NOMO-1 treated with dmso at 0.1 percent for 144 hours (cell line): ENCODE measurements at regions not wholly inside any gene's neighbourhood (a gene's known extent, or its start where the extent isn't known, plus 50 kb on each side); places are given as distances from the start of the nearest gene placed in this dataset.
A peak's percentile ranks its signal among the peaks of the same experiment; 100 is the strongest.

Experiments used
- DNase-seq: peaks from one replicate; lab custom pipeline; 2025; ENCODE audit not compliant: unreplicated experiment; lab: John Stamatoyannopoulos, UW

DNA sequence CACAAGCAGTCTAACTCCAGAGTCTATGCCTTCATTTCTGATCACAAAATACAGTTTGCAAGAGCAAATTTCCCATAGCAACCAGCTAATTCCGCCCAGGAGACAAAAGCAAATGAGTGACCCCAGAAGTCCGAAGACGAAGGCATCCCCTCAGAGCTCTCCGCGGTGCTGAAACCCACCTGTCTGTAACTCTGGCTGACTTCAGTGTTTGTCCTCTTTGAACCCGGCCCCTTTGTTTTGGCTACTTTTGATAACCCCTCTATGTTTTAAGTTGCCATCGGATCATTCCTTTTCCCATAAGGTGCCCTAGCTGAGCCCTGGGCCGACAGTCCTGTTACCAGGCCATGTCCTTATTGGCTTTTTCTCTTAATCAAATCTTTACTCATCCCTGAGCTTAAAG lies 515.8 kb downstream of the PTPRU start:
- DNase-seq, result no peak

DNA sequence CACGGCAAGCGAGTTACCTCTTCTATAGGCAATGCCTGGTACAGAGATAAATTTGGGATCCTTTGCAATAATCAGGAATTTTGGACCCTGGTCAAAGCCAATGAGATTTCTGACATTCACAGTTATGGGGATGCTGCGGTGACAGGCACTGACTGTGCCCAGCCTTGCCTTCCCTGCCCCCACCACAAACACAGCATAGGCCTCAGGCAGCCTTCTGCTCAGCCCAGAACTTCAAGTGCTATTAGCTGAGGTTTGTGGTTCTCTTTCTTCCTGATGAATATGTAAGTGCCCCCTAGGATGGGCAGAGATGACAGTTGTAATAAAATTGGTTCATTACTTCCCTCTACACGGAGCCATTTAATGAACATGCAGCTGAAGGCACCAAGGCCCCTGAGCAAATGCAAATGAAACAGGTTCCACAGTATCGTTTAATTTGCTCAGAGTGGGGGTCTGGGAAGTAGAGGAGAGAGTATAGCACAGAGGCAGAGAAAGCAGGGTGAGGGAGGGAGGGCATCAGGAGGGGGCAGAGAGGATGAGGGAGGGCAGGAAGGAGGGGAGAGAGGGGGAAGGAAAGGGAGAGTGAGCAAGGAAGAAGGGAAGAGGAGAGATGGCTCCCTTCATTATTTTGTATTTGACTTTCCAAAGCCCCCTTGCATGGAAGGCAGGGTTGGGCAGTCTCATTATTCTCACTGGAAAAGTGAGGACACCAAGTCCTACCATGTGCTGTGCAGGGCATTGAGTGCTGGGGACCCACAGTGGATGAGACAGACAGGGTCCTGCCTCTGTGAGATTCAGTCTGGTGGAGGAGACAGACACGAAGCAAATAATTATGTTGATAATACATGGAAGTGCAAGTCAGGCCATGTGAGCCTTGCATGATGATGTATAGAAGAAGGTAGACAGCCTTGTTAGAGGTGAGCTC lies 513.0 kb downstream of the PTPRU start:
- peak; percentile 11 for DNase-seq

DNA sequence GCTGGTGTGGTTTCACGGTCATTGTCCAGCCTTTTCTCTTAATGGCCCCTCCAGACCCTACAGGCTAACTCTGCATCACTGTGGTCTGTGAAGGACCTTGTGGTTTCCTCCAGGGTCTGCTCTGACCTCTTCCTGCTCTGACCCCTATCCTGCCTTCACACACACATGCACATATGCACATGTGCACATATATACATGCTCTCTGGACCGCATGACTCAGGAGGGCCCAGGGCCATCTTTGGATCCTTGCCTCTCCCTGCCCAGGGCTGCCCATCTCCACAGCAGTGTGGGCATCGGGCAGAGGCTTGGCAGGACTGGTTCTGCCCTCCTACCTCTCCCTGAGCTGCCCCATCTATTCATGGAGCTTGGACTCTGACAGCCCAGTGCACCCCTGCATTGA lies 510.9 kb downstream of the PTPRU start:
- no peak for DNase-seq

DNA sequence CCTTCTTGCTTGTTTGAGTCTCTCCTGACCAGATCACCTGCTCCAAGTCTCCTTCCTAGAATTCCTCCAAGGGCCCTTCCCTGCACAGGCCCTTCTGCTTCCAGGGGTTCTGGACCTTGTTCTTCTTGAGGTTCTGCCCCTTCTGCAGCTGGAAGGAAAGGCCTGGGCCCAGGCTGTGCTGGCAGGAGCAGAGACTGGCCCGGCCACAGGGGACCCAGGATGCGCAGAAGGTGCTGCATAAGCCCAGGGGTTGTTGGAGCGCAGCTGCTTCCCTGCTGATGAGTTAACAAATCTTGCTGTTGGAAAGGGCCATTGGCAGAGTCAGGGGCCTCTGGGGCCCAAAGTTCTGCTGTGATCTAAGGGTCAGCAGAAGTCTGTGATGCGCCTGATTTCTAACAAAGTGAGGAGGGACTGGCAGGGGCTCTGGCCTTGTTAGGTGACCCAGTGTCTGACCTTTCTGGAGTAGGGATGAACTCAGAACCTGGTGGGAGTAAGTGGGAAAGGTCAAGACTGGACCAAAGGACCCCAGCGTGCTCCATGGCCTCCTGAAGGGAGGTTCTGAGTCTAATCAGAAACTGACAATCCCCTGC lies 509.8 kb downstream of the PTPRU start:
- DNase-seq, result no peak

DNA sequence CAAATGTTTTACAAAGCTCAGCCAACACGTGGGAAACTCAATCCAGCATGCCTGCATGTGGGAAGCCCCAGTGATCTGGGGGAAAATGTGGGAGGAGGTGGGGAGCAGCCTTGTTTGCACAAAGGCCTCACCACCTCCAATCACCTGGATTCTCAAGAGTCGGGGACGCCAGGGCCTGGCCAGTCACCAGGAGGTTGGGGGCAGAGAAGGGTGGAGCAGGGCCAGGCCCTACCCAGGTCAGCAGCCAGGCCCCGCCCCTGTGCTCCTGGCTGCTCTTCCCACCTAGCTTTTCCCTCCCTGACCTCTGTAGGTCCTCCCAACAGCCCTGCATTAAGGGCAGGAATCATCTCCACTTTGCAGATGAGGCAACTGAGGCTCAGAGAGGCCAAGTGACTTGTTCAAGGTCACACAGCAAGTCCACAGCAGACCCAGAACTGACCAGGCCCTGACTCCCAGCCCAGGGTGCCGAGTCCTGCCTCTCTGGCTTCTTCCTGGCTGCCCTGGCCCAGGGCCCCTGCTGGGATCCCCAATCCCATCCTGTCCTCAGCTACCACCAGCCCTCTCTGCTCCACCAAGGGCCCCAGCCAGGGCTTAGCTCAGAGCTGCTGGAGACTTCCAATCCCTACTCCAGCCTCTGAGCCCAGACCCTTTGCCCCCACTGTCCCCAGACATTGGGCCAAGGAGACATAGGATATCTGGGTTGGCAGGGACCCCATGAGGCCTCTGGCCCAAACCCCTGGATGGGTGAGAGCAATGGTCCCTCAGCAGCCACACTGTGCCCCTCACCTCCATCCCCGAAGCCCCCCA lies 508.6 kb downstream of the PTPRU start:
- DNase-seq, result no peak

DNA sequence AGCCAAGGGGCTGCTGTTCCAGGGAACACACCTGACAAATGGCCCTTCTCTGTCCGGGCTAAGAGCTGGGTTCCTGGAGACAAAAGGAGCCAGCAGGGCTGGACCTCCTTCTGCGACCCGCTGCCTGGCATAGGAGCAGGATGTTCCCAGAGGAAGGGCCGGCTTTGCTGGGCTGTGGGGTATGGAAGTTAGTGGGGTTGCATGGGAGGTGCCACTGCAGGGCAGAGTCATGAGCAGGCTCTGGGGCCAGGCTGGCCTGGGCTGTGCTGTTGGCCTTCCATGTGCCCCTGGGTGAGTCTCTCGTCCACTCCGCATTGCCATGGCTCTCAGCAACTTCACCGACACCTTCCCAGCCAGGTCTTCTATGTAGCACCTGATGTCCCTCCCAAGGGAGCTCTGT lies 507.6 kb downstream of the PTPRU start:
- no peak for DNase-seq

DNA sequence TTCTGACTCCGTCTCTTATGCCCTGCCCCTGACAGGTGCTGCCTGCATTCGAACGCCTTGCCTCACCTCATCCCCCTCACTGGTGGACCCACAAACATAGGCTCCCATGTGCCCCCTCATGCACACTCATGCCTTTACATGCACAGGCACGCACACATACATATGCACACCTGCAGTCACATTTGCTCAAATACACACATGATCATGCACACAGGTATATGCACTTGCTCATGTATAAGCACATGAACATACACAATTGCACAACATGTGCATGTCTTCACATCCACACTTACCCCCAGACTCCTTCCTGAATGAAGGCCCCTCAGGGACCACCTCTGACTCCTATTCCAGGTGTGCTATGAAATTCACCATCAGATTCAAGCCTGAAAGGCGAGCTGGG lies 506.9 kb downstream of the PTPRU start:
- DNase-seq, result no peak

DNA sequence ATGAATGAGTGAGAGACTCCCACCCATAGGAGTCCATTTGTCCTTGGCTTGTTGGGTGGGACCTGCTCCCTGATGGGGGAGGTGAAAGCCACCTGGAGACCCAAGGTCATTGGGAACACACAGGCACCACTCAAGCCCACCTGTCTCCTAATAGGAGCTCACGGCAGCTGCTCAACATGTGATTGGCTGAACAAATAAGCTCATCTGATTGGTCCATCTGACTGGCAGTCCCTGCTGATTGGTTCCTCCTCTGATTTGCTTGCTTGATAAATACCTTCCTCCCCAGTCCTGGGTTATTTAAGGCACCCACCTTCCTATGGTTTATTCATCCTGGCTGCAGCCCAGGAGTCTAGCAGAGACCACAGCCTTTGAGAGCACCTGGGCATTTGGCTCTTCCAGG lies 502.9 kb downstream of the PTPRU start:
- no peak for DNase-seq

DNA sequence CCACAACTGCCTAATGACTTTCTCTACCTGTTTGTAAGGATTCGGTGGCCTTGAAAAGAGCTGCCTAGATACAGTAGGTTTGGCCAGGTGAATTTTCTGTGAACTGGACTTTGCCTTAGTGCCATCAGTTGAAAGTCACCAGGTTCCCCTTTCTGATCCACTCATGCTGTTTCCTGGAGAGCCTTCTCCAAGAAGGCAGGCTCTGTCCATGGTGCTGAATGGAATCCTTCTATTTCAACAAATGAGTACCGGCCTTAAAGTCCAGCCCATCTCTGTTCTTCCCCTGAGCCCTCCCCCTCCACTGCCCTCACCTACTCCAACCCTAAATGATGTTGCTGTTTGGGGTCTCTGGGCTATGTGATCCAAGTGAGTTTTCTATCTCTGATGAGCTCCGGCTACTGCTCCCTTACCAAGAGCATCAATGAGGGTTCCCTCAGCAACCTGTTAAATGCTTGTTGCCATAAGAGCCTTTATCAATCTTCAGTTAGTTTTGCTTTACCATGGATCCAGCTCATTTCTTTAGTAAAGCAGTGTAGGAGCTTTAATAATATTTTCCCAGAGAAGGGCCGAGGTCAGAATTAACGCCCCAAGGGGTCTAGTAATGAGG lies 500.4 kb downstream of the PTPRU start:
- DNase-seq, result peak; percentile 24

DNA sequence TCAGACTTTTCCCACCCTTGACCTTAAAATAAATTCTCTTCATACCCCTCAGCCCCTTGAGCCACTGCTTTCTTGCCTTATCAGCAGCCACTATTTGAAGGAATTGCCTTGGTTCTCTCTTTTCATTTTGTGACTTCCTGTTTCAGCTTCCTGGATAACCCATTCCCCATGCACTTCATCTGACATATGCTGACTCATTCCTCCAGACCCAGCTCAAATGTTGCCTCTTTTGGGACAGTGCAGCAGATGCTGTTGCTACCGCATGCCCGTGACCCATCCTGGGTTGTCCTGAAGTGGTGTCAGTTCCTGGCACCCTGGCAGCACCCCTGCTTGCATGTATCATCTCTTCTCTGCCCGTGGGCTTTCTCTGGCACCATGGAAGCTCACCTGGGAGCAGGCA lies 496.1 kb downstream of the PTPRU start:
- no peak for DNase-seq

DNA sequence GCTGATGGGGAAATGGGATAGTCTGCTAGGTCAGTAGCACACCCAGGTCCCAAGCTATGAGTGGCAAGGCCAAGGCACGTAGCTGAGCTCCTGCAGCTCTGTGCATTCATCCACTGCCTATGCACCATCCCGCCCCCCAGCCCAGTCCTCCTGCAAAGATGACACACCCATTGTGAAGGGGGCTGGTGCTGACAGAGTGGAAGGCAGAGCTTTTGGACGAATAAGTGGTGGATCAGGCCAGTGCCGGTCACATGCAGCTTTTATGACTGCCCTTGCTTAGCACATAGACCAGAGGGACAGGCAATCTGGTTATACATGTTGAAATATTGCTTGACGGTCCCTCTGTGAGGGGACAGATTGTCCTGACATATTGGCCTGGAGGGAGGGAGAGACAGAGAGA lies 494.3 kb downstream of the PTPRU start:
- no peak for DNase-seq

DNA sequence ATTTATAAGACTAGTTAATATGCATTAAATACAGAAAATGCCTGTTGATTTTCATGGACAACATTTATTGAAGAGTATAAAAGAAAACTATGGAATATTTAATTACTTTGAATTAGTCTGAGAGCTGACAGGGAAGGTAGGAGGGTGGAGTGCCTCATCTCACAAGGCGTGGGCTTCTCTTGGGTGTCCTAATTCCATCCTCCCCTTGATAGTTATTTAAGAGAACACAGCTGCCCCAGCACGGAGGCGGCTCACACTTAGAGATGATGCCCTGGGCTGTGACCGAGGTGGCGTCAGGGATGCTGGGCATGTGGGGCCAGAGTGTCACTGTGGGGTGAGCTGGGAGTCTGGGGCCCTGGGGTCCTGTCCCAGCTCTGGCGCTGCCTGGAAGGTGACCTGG lies 493.0 kb downstream of the PTPRU start:
- no peak for DNase-seq

DNA sequence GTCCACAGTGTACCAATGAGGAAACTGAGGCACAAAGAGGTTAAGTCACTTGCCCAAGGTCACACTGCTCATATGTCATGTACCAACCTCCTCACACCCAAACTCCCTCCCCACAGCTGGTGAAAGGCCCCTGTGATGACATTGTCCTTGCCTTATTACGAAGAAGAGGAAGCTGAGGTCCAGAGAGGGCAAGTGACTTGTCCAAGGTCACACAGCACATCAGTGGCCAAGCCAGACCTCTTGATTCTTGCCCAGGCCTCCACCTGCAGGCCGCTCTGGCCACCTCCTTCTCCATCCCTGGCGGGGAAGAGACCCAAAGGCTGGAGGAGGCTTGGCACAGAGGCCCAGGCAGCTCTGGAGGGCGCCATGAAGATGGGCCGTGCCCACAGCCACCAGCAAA lies 492.4 kb downstream of the PTPRU start:
- no peak for DNase-seq

DNA sequence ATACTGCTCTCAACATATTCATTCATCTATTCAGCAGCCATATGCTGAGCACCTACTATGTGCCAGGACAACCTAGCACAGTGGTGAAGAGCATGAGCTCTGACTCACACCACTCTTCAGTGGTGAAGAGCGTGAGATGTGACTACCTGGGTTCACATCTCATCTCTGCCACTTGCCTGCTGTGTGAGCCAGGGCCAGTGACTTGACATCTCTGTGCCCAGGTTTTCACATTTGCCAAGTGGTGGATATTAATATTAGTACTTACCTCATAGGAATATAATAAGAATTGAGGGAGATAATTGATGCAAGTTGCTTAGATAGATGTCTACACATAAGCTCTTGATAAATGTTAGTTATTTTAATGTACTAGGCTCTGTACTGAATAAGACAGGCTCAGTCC lies 488.9 kb downstream of the PTPRU start:
- no peak for DNase-seq

DNA sequence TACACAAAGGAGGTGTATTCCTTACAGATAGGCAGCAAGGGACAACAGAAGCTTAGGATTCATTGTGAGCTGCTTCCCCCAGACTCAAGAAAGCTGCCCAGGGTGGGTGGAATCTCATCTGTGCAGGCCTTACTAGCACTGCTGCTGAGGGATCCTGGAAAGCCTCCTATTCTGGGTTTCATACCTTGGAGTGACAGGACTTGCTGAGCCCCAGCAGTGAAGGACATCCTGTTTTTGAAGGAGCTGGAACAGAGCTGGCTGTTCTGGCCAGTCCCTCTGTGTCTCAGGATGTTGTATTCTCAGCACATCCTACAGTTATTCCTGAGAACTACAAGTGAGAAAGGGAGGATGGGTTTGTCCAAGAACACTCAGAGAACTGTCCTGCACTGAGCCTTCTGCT lies 486.3 kb downstream of the PTPRU start:
- DNase-seq, result no peak

DNA sequence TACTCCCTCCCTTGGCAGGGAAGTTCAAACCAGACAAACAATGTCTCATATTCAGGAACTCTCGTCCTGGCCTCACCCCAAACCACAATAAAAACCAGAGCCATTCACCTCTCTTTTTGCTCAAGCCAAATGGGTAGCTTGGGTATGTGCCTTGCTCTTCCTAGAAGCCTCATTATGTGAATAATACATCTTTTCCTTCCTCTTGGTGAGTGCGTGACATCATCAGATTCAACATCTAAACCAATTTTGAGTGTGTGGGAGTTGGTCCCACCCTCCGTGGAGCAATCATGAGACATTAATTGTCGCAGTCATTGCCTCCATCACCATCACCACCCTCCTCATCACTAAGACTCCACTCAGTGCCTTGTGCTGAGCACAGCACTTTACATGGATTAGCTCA lies 482.9 kb downstream of the PTPRU start:
- DNase-seq, result no peak

DNA sequence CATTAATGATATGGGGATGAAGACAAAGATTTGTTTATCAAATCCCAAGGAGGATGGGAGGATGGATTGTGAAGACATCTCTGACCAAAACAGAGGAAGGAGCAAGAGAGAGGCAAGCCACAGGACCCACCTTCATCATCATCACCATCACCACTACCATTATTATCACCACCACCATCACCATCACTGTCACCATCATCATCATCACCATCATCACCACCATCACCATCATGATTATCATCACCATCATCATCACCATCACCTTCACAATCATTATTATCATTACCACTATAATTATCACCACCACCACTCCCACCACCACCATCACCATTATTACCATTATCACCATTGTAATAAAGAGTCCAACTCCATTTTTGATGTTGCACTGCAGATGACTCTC lies 482.5 kb downstream of the PTPRU start:
- no peak for DNase-seq

DNA sequence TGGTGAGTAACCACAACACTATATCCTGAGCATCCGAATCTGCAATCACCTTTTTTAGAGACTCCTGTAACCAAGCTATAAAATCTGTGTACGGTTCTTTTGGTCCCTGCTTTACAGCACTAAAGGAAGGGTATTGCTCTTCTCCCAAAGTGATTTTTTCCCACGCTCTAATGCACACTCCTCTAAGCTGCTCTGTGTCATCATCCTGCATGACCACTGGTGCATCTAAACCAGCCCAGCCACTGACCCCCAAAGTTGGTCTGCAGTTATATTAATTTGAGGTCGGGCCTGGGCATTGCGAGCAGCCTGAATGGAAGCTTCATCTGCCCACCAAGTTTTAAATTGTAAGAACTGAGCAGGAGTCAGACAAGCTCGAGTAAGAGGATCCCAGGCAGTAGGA lies 480.0 kb downstream of the PTPRU start:
- DNase-seq, result no peak

DNA sequence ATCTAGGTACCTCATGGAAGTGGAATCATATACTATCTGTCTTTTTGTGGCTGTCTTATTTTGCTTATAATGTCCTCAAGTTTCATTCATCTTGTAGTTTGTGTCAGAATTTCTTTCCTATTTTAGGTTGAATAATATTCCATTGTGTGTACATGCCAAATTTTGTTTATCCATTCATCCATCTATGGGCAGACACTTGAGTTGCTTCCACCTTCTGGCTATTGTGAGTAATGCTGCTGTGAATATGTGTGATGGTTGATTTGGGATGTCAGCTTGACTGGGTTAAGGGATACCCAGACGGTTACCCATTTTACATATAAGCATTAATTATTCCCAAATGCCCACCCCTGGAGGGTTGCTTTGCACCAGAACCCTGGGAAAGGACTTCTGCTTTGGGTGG lies 477.5 kb downstream of the PTPRU start:
- DNase-seq, result no peak

DNA sequence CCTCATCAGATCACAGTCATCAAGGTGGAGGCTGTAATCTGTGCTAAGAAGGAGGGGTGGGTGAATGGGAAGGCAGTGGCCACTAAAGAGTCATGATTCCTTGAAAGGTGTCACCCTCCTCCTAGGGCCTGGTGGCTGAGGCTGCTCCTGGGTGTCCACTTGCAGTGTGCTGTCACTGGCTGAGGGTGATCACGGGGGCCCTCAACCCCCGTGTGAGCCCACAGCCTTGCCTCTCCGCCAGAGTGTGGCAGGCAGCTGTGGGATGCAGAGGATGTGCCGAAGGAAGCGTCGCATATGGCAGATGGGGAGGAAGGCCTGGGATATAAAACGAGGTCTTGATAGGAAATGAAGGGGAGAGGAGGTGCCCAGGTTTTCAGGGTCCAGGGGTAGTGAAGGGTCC lies 476.5 kb downstream of the PTPRU start:
- DNase-seq, result no peak

DNA sequence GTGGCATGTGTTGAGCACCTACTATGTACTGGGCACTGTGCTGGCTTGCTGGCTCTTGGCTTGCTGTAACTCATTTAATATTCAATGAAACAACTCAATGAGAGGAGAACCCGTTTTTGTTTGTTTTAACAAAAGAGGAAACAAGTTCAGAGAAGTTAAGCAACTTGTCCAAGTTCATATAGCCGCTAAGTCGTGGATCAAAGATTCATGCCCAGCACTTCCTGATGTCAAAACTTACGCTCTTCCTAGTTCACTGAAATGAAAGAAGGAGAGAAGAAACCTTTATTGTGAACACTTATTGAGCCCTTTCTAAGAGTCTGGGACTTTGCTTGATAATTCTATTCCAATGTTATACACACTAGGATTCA lies 475.9 kb downstream of the PTPRU start:
- DNase-seq, result peak; percentile 33
